A549 (cell line): ENCODE measurements at regions not wholly inside any gene's neighbourhood (a gene's known extent, or its start where the extent isn't known, plus 50 kb on each side); places are given as distances from the start of the nearest gene placed in this dataset.
A peak's percentile ranks its signal among the peaks of the same experiment; 100 is the strongest.

ENCODE experiments used
- ATAC-seq, 2 experiments: fragments of 200-7000 bp in 1 of 2; fragments of >200 bp in 1 of 2; cut with Nextera tagmentation in 1 of 2; cut with Tn5 transposase in 1 of 2; 3 replicates each; pipeline versions ENCODE4 v1.8.0 to v1.9.1; 2018 to 2020; ENCODE audit warnings: mild to moderate bottlenecking in 1 of 2, moderate library complexity in 1 of 2
- CTCF ChIA-PET: fragments of 300-600 bp; sonication (Branson Sonifier 250); formaldehyde crosslinking; extraction: SDS; loops from one replicate; lab custom pipeline; 2021; ENCODE audit warnings: antibody characterized with exemption, inconsistent platforms; lab: Yijun Ruan, JAX
- POLR2A ChIA-PET: fragments of 350-600 bp; formaldehyde crosslinking; extraction: SDS; loops from one replicate; lab custom pipeline; 2021; ENCODE audit warnings: antibody characterized with exemption, inconsistent platforms; lab: Yijun Ruan, JAX
- DNase-seq, 2 experiments: peaks; one replicate each; pipeline versions ENCODE4 v3.0.0 to v3.0.0-alpha.2; 2011 to 2016; ENCODE audit warnings: low read depth in 1 of 2, low spot score in 1 of 2
- FAIRE-seq: peaks from 2 replicates; lab custom pipeline; 2011; peaks lifted over from hg19 to GRCh38; lab: Jason Lieb, UNC
- H3K27ac ChIP-seq, 2 experiments: fragments of >200 bp; sonication (Bioruptor Twin); formaldehyde crosslinking; 3 replicates each; pipeline ENCODE4 v1.5.1; 2016 to 2017
- H3K4me1 ChIP-seq: fragments of >200 bp; sonication (Bioruptor Twin); formaldehyde crosslinking; 3 replicates; pipeline ENCODE4 v1.6.1; 2016
- H3K4me2 ChIP-seq: fragments of >200 bp; sonication (Bioruptor Twin); formaldehyde crosslinking; 3 replicates; pipeline ENCODE4 v1.6.1; 2016
- H3K4me3 ChIP-seq: fragments of >200 bp; sonication (Bioruptor Twin); formaldehyde crosslinking; 3 replicates; pipeline ENCODE4 v1.5.1; 2016
- H3K9me3 ChIP-seq: fragments of >200 bp; sonication (Bioruptor Twin); formaldehyde crosslinking; 3 replicates; pipeline ENCODE4 v1.6.1; 2016
- CBX2 ChIP-seq: fragments of 200-600 bp; sonication (generic); IDR thresholded peaks from 2 replicates; pipeline ENCODE4 v1.6.1; 2016; ENCODE audit warnings: low read depth, mild to moderate bottlenecking, borderline replicate concordance
- CHD4 ChIP-seq: fragments of 200-600 bp; sonication (generic); IDR thresholded peaks from 2 replicates; pipeline ENCODE4 v1.6.1; 2016; ENCODE audit warnings: antibody characterized with exemption, mild to moderate bottlenecking, borderline replicate concordance
- EHF ChIP-seq: fragments of 250-450 bp; sonication (Bioruptor Pico); IDR thresholded peaks from 2 replicates; pipeline ENCODE4 v1.5.0; 2020; ENCODE audit warnings: mild to moderate bottlenecking
- EP300 ChIP-seq, 2 experiments: fragments of >200 bp; sonication (Bioruptor Twin); formaldehyde crosslinking; IDR thresholded peaks; 2 replicates in 1 of 2; 3 replicates in 1 of 2; pipeline ENCODE4 v1.6.1; 2016 to 2017
- ESRRA ChIP-seq: fragments of 150-350 bp; IDR thresholded peaks from 2 replicates; pipeline ENCODE4 v1.6.1; 2014; ENCODE audit warnings: mild to moderate bottlenecking, low read length, borderline replicate concordance
- FOSB ChIP-seq: fragments of 250-450 bp; sonication (Bioruptor Pico); IDR thresholded peaks from 2 replicates; pipeline ENCODE4 v1.5.0; 2020; ENCODE audit warnings: mild to moderate bottlenecking, moderate library complexity
- FOSL2 ChIP-seq, 2 experiments: fragments of 450-650 bp in 1 of 2; fragments of >200 bp in 1 of 2; sonication (Bioruptor Twin) in 1 of 2; formaldehyde crosslinking; IDR thresholded peaks; 2 replicates each; pipeline versions ENCODE4 v1.5.0 to v1.6.1; 2016 to 2020; ENCODE audit warnings: mild to moderate bottlenecking in 1 of 2, moderate library complexity in 1 of 2
- HOXA7 ChIP-seq: fragments of 250-450 bp; sonication (Bioruptor Pico); IDR thresholded peaks from 2 replicates; pipeline ENCODE4 v1.5.0; 2020; ENCODE audit warnings: mild to moderate bottlenecking, moderate library complexity
- KDM5A ChIP-seq: fragments of 200-600 bp; sonication (generic); IDR thresholded peaks from 2 replicates; pipeline ENCODE4 v1.6.1; 2016; ENCODE audit warnings: antibody characterized with exemption, mild to moderate bottlenecking
- MAFK ChIP-seq: fragments of 450-650 bp; IDR thresholded peaks from 2 replicates; pipeline ENCODE4 v1.6.1; 2014; ENCODE audit not compliant: partially characterized antibody
- MAZ ChIP-seq: fragments of 150-350 bp; IDR thresholded peaks from 2 replicates; pipeline ENCODE4 v1.6.1; 2014; ENCODE audit warnings: antibody characterized with exemption, low read depth, low read length, borderline replicate concordance
- NR3C1 ChIP-seq: fragments of >200 bp; sonication (Bioruptor Twin); formaldehyde crosslinking; IDR thresholded peaks from 3 replicates; pipeline ENCODE4 v1.6.1; 2017
- PBX3 ChIP-seq: IDR thresholded peaks from 2 replicates; pipeline ENCODE4 v1.6.1; 2012
- PHF8 ChIP-seq: fragments of 200-600 bp; sonication (generic); IDR thresholded peaks from 2 replicates; pipeline ENCODE4 v1.6.1; 2016; ENCODE audit warnings: low read depth, mild to moderate bottlenecking, antibody characterized with exemption, moderate library complexity, borderline replicate concordance
- POLR2A ChIP-seq: IDR thresholded peaks from 2 replicates; pipeline ENCODE4 v1.6.1; 2012; ENCODE audit warnings: mild to moderate bottlenecking, low read length
- RCOR1 ChIP-seq: fragments of 150-350 bp; IDR thresholded peaks from 2 replicates; pipeline ENCODE4 v1.6.1; 2014; ENCODE audit warnings: antibody characterized with exemption, low read length, low read depth
- SREBF2 ChIP-seq: fragments of 450-650 bp; IDR thresholded peaks from 2 replicates; pipeline ENCODE4 v1.6.1; 2014; ENCODE audit warnings: mild to moderate bottlenecking, moderate library complexity
- TP53 ChIP-seq: fragments of 250-450 bp; sonication (Bioruptor Pico); IDR thresholded peaks from 2 replicates; pipeline ENCODE4 v1.5.0; 2021; ENCODE audit warnings: mild to moderate bottlenecking, moderate library complexity
- ZC3H11A ChIP-seq: fragments of 450-650 bp; IDR thresholded peaks from 2 replicates; pipeline ENCODE4 v1.6.1; 2014; ENCODE audit warnings: antibody characterized with exemption, mild to moderate bottlenecking
- WGBS: methylation state at CpG from one replicate; pipeline ENCODE4 v1.1.6; 2017; ENCODE audit errors: missing lambda C conversion rate; 5-methylcytosine and 5-hydroxymethylcytosine counted together
- TF ChIP-seq, protein P1 (sequence below): IDR thresholded peaks from 2 replicates; pipeline ENCODE4 v1.6.1; 2012
- TF ChIP-seq, protein P2 (sequence below): fragments of 150-350 bp; IDR thresholded peaks from 2 replicates; pipeline ENCODE4 v1.6.1; 2014; ENCODE audit warnings: low read depth, mild to moderate bottlenecking, low read length
- TF ChIP-seq, protein P3 (sequence below): fragments of 250-450 bp; sonication (Bioruptor Pico); IDR thresholded peaks from 2 replicates; pipeline ENCODE4 v1.5.0; 2021; ENCODE audit warnings: mild to moderate bottlenecking, moderate library complexity, borderline replicate concordance

GRCh38 chr2:39568116-39568515, 97.6 kb upstream of the TMEM178A start:
- 85% methylated on average over 5 of the region's 5 CpGs for WGBS
- H3K4me2 ChIP-seq: peak overlapping the region; percentile 3; the same call in 1 of the 3 replicates
- no peak for DNase-seq
- no peak for ATAC-seq
- ChIA-PET POLR2A (no interaction called here), CTCF (interaction anchor here (0.8 to 1.4 kb wide), 4 partner anchors 8 to 55 kb away, joined by 3 to 4 read pairs (median 3); no protein-coding TSS in a partner anchor)
- no peak overlapping the region for H3K27ac ChIP-seq
- no peak for TF ChIP-seq CBX2
- TF ChIP-seq ZC3H11A: no peak
- no peak for TF ChIP-seq MAZ
- TF ChIP-seq, protein P1, sequence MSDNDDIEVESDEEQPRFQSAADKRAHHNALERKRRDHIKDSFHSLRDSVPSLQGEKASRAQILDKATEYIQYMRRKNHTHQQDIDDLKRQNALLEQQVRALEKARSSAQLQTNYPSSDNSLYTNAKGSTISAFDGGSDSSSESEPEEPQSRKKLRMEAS: no peak
- no peak for TF ChIP-seq HOXA7 (CRISPR knock-in tag)
- no peak for TF ChIP-seq FOSB
- TF ChIP-seq EP300 (IDR thresholded peaks at IDR 0.05): no peak
- TF ChIP-seq KDM5A: no peak
- no peak for TF ChIP-seq PBX3
- TF ChIP-seq, protein P2, sequence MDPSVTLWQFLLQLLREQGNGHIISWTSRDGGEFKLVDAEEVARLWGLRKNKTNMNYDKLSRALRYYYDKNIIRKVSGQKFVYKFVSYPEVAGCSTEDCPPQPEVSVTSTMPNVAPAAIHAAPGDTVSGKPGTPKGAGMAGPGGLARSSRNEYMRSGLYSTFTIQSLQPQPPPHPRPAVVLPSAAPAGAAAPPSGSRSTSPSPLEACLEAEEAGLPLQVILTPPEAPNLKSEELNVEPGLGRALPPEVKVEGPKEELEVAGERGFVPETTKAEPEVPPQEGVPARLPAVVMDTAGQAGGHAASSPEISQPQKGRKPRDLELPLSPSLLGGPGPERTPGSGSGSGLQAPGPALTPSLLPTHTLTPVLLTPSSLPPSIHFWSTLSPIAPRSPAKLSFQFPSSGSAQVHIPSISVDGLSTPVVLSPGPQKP: no peak
- no peak for TF ChIP-seq RCOR1
- no peak for TF ChIP-seq CHD4
- TF ChIP-seq EHF (CRISPR knock-in tag): no peak
- no peak for TF ChIP-seq ESRRA
- TF ChIP-seq POLR2A: no peak
- TF ChIP-seq FOSL2 (IDR thresholded peaks at IDR 0.05): no peak
- TF ChIP-seq FOSL2 (CRISPR knock-in tag; IDR thresholded peaks at IDR 0.05): no peak
- no peak for TF ChIP-seq TP53
- H3K9me3 ChIP-seq: peaks cover 19% of the 10 kb centered on the region
- no peak overlapping the region for H3K4me3 ChIP-seq
- H3K4me1 ChIP-seq: peaks cover 10% of the 10 kb centered on the region; the same call in 1 of the 3 replicates
- no peak for FAIRE-seq

- no peak overlapping the region for H3K27ac ChIP-seq
- no peak overlapping the region for H3K4me3 ChIP-seq
- H3K9me3 ChIP-seq: peaks cover 15% of the 10 kb centered on the region
- WGBS: 73% methylated on average over 3 of the region's 3 CpGs
- ChIA-PET CTCF (interaction anchor here (1.1 to 1.4 kb wide), 2 partner anchors 8 to 11 kb away, joined by 3 read pairs; no protein-coding TSS in a partner anchor), POLR2A (no interaction called here)
- ATAC-seq (peak in 1 of 2 experiments; percentile 65; a peak in 3 of 6 replicates), FAIRE-seq (no peak), DNase-seq (no peak)
- TF ChIP-seq, protein P3, sequence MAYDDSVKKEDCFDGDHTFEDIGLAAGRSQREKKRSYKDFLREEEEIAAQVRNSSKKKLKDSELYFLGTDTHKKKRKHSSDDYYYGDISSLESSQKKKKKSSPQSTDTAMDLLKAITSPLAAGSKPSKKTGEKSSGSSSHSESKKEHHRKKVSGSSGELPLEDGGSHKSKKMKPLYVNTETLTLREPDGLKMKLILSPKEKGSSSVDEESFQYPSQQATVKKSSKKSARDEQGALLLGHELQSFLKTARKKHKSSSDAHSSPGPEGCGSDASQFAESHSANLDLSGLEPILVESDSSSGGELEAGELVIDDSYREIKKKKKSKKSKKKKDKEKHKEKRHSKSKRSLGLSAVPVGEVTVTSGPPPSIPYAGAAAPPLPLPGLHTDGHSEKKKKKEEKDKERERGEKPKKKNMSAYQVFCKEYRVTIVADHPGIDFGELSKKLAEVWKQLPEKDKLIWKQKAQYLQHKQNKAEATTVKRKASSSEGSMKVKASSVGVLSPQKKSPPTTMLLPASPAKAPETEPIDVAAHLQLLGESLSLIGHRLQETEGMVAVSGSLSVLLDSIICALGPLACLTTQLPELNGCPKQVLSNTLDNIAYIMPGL (CRISPR knock-in tag): no peak
- H3K4me1 ChIP-seq: peaks cover 10% of the 10 kb centered on the region; the same call in 1 of the 3 replicates
- H3K4me2 ChIP-seq: peak overlapping the region; percentile 3; the same call in 1 of the 3 replicates
Measured at GRCh38 chr2:39568561-39569006, 97.1 kb upstream of the TMEM178A start.

GRCh38 chr2:39570130-39570555, 95.6 kb upstream of the TMEM178A start:
- H3K27ac ChIP-seq: no peak overlapping the region
- no peak overlapping the region for H3K4me3 ChIP-seq
- WGBS: 80% methylated on average over 1 of the region's 1 CpG
- H3K4me1 ChIP-seq: peaks cover 10% of the 10 kb centered on the region; the same call in 1 of the 3 replicates
- ChIA-PET CTCF (interaction anchor here (1.6 kb wide), 1 partner anchor 23 kb away, joined by 5 read pairs; no protein-coding TSS in a partner anchor), POLR2A (no interaction called here)
- no peak for ATAC-seq
- no peak for FAIRE-seq
- H3K9me3 ChIP-seq: 0 out of 3 replicates have a peak, but pooled peaks cover 3% of the 10 kb centered on the region
- H3K4me2 ChIP-seq: no peak overlapping the region
- TF ChIP-seq FOSB (no peak), PHF8 (no peak), SREBF2 (no peak), MAFK (peak; percentile 70), ESRRA (no peak), NR3C1 (no peak), MAZ (no peak), RCOR1 (no peak)
- no peak for DNase-seq
